Thyroid gland (tissue), 4 donors: ENCODE measurements at regions not wholly inside any gene's neighbourhood (a gene's known extent, or its start where the extent isn't known, plus 50 kb on each side); places are given as distances from the start of the nearest gene placed in this dataset.

Source experiments
- DNase-seq, 2 donors: peaks; one replicate each; pipeline ENCODE4 v3.0.0-alpha.2; 2019
- H3K27ac ChIP-seq, 3 donors: fragments of 200-600 bp; sonication (generic); 1 replicate in 2 of 3; 2 replicates in 1 of 3; pipeline ENCODE4 v1.5.1; 2016 to 2019; ENCODE audit warnings: mild to moderate bottlenecking in 1 of 3, moderate library complexity in 1 of 3
- H3K27me3 ChIP-seq: fragments of 200-600 bp; sonication (generic); one replicate; pipeline ENCODE4 v1.5.1; 2019
- H3K36me3 ChIP-seq, 2 donors: fragments of 200-600 bp; sonication (generic); one replicate each; pipeline ENCODE4 v1.5.1; 2016 to 2019
- H3K4me1 ChIP-seq, 2 donors: fragments of 200-600 bp; sonication (generic); one replicate each; pipeline ENCODE4 v1.5.1; 2017 to 2019
- H3K4me3 ChIP-seq, 3 donors: fragments of 200-600 bp; sonication (generic); replicated peaks in 1 of 3; 1 replicate in 2 of 3; 2 replicates in 1 of 3; pipeline ENCODE4 v1.5.1; 2016; ENCODE audit warnings: mild to moderate bottlenecking in 1 of 3
- H3K9me3 ChIP-seq: fragments of 200-600 bp; sonication (generic); one replicate; pipeline ENCODE4 v1.5.1; 2017
- POLR2A ChIP-seq, 2 donors: fragments of 450-650 bp; IDR thresholded peaks; one replicate each; pipeline ENCODE4 v1.6.1; 2017; ENCODE audit warnings: antibody characterized with exemption in 2 of 2, mild to moderate bottlenecking in 2 of 2, moderate library complexity in 1 of 2
- WGBS, 2 donors: methylation state at CpG; one replicate each; pipeline ENCODE4 v1.1.5; 2017; 5-methylcytosine and 5-hydroxymethylcytosine counted together
- intact Hi-C: fragments of 100-400 bp; cut with DNase I; formaldehyde crosslinking; loops from one replicate; pipeline ENCODE4 v1.15.1; 2023
- TF ChIP-seq, protein P1 (sequence below), 6 experiments: fragments of 200-600 bp in 3 of 6; fragments of 450-650 bp in 3 of 6; sonication (generic) in 3 of 6; IDR thresholded peaks; one replicate each; pipeline ENCODE4 v1.5.1; 2016 to 2019; ENCODE audit warnings: antibody characterized with exemption in 6 of 6, mild to moderate bottlenecking in 2 of 6, inconsistent platforms in 1 of 6, moderate library complexity in 1 of 6

DNA sequence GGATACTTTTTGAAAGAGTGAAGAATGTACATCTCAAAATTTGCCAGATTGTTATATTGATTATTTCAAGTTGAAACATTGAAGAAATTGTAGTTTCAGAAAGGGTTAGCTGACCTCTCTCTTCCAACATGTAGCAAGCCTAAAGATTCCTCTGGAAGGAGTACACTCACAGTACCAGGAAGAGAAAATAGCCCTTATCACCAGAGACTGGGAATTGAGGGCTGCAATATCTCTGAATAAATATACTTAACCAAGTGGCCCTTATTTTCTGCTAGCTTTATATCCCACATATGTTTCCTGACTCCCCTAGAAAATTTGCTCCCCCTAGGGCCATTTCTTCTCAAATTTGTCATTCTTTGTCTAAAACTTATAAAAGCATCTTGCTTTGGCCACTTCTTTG lies 332.2 kb downstream of the GASK1B start:
- intact Hi-C loops: no loop called here
- TF ChIP-seq POLR2A (IDR thresholded peaks at IDR 0.05): no peak
- TF ChIP-seq, protein P1, sequence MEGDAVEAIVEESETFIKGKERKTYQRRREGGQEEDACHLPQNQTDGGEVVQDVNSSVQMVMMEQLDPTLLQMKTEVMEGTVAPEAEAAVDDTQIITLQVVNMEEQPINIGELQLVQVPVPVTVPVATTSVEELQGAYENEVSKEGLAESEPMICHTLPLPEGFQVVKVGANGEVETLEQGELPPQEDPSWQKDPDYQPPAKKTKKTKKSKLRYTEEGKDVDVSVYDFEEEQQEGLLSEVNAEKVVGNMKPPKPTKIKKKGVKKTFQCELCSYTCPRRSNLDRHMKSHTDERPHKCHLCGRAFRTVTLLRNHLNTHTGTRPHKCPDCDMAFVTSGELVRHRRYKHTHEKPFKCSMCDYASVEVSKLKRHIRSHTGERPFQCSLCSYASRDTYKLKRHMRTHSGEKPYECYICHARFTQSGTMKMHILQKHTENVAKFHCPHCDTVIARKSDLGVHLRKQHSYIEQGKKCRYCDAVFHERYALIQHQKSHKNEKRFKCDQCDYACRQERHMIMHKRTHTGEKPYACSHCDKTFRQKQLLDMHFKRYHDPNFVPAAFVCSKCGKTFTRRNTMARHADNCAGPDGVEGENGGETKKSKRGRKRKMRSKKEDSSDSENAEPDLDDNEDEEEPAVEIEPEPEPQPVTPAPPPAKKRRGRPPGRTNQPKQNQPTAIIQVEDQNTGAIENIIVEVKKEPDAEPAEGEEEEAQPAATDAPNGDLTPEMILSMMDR (IDR thresholded peaks at IDR 0.05): no peak
- H3K4me3 ChIP-seq: no peak overlapping the region
- no peak for DNase-seq
- no peaks in the 10 kb centered on the region for H3K36me3 ChIP-seq
- H3K27ac ChIP-seq: no peak overlapping the region
- no peaks in the 10 kb centered on the region for H3K4me1 ChIP-seq
- H3K27me3 ChIP-seq: no peaks in the 10 kb centered on the region
- H3K9me3 ChIP-seq: no peaks in the 10 kb centered on the region

DNA sequence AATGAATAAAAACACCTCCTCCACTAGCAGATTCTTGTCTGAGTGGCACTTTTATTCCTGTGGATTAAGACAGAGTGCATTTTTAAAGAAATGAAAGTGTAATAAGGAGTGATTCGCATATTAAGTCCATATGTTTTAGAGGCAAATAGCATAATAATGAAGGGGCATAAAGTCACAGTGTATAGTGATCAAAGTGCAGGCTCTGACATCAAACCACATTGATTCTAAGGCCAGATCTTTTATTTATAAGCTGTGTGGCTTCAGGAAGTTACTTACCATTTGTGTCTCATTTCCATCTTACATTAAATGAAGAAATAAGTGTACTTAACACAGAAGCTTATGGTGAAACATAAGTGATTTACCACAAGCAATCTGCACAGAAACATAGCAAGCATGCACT lies 332.8 kb downstream of the GASK1B start:
- H3K36me3 ChIP-seq: no peaks in the 10 kb centered on the region
- intact Hi-C loops: no loop called here
- no peaks in the 10 kb centered on the region for H3K4me1 ChIP-seq
- 95 to 96% methylated on average over 1 of the region's 1 CpG for whole genome bisulfite sequencing, 2 donors
- H3K9me3 ChIP-seq: no peaks in the 10 kb centered on the region
- no peak overlapping the region for H3K27ac ChIP-seq
- H3K27me3 ChIP-seq: no peaks in the 10 kb centered on the region
- no peak overlapping the region for H3K4me3 ChIP-seq
- TF ChIP-seq, protein P1 (IDR thresholded peaks at IDR 0.05): no peak
- no peak for TF ChIP-seq POLR2A (IDR thresholded peaks at IDR 0.05)
- no peak for DNase-seq

DNA sequence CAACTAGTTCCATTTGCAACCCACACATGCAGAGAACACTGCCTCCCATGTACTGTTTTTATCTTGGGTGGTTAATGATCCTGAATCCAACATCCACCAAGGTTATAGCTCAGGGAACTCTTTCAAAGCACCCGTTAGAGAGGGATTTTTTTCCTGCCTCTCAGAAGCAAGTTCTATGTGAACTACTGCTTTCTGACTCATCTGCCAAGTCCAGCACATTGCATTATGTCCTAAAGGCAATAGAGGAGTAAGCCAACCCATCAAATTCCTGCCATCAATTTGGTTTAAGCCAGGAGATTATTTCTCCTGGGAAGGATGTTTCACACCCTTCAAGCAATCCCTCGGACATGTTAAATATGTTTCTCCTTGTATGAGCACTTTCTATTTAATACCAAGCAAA lies 334.5 kb downstream of the GASK1B start:
- no peak overlapping the region for H3K27ac ChIP-seq
- no peaks in the 10 kb centered on the region for H3K36me3 ChIP-seq
- no peak for TF ChIP-seq POLR2A (IDR thresholded peaks at IDR 0.05)
- TF ChIP-seq, protein P1 (IDR thresholded peaks at IDR 0.05): no peak
- intact Hi-C loops: no loop called here
- no peak for DNase-seq
- no peaks in the 10 kb centered on the region for H3K4me1 ChIP-seq
- 45 to 65% methylated on average over 2 of the region's 2 CpGs for WGBS, 2 donors
- H3K4me3 ChIP-seq: no peak overlapping the region
- no peaks in the 10 kb centered on the region for H3K9me3 ChIP-seq
- H3K27me3 ChIP-seq: no peaks in the 10 kb centered on the region

DNA sequence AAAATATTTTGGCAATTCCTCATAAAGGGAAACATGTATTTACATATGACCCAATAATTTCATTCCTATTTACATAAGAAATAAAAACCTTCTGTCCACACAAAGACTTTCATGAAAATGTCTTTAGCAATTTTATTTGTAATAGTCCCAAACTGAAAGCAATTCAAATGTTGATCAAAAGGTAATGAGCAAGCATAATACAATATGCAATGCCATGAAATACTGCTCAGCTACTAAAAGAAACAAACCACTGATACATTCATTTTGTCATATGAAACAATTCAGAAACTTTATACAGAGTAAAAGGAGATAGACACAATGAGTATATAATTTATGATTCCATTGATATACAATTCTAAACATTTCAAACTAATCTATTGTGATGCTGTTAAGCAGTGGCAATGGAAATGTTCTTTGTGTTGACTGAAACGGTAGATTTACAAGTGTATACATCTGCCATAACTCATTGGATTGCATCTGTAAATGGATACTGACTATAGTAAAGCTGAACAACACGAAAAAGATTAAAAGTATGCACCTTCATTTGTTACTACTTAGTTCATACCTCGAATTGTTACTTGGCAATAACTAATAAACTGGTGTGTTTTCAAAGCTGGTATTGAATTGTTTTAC lies 335.6 kb downstream of the GASK1B start:
- Histone ChIP-seq H3K4me3 (no peak overlapping the region), H3K4me1 (no peaks in the 10 kb centered on the region), H3K27me3 (no peaks in the 10 kb centered on the region), H3K9me3 (no peaks in the 10 kb centered on the region), H3K27ac (no peak overlapping the region), H3K36me3 (no peaks in the 10 kb centered on the region)
- WGBS, 2 donors: 74 to 77% methylated on average over 3 of the region's 3 CpGs
- TF ChIP-seq, protein P1 (IDR thresholded peaks at IDR 0.05): no peak
- TF ChIP-seq POLR2A (IDR thresholded peaks at IDR 0.05): no peak
- intact Hi-C loops: no loop called here
- DNase-seq: no peak

DNA sequence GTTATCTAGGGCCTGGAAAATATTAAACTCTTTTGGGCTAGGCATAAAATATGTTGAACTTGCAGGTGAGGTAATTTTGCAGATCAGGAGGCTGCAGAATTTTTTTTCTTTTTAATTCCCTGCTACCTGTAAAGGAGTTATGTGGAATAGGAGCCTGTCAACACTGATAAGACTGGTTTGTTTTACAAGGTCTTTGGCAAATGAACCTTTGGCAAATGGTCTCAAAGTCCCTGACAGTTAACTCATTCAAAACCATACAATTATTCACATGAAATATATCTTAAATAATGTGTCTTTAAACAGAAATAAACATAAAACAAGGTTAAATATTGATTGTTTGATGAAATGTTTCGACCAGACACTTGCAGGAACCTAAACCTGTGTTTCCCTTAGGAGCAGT lies 340.2 kb downstream of the GASK1B start:
- no peak overlapping the region for H3K27ac ChIP-seq
- no peaks in the 10 kb centered on the region for H3K27me3 ChIP-seq
- 71 to 79% methylated on average over 1 of the region's 1 CpG for WGBS, 2 donors
- H3K4me3 ChIP-seq: no peak overlapping the region
- TF ChIP-seq, protein P1 (IDR thresholded peaks at IDR 0.05): no peak
- TF ChIP-seq POLR2A (IDR thresholded peaks at IDR 0.05): no peak
- no peaks in the 10 kb centered on the region for H3K9me3 ChIP-seq
- no peaks in the 10 kb centered on the region for H3K4me1 ChIP-seq
- no peak for DNase-seq
- intact Hi-C loops: no loop called here
- H3K36me3 ChIP-seq: no peaks in the 10 kb centered on the region
